ENCODE measurements at regions not wholly inside any gene's neighbourhood (a gene's known extent, or its start where the extent isn't known, plus 50 kb on each side); places are given as distances from the start of the nearest gene placed in this dataset.

- TF ChIP-seq POLR2A (IDR thresholded peaks at IDR 0.05) = no peak
- TF ChIP-seq, protein P1, sequence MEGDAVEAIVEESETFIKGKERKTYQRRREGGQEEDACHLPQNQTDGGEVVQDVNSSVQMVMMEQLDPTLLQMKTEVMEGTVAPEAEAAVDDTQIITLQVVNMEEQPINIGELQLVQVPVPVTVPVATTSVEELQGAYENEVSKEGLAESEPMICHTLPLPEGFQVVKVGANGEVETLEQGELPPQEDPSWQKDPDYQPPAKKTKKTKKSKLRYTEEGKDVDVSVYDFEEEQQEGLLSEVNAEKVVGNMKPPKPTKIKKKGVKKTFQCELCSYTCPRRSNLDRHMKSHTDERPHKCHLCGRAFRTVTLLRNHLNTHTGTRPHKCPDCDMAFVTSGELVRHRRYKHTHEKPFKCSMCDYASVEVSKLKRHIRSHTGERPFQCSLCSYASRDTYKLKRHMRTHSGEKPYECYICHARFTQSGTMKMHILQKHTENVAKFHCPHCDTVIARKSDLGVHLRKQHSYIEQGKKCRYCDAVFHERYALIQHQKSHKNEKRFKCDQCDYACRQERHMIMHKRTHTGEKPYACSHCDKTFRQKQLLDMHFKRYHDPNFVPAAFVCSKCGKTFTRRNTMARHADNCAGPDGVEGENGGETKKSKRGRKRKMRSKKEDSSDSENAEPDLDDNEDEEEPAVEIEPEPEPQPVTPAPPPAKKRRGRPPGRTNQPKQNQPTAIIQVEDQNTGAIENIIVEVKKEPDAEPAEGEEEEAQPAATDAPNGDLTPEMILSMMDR (IDR thresholded peaks at IDR 0.05) = no peak
These were observed 315.5 kb downstream of the RMST start for GRCh38 chr12:97778111-97778510.

Data from thyroid gland (tissue), 4 donors.